SU-DHL-6 (cell line): ENCODE measurements at regions not wholly inside any gene's neighbourhood (a gene's known extent, or its start where the extent isn't known, plus 50 kb on each side); places are given as distances from the start of the nearest gene placed in this dataset.

Experiments used
- EZH2phosphoT487 ChIP-seq: fragments of 200-600 bp; sonication (generic), shearing (Covaris generic); conservative IDR thresholded peaks from 2 replicates; pipeline ENCODE4 v1.6.1; 2018; ENCODE audit warnings: mild to moderate bottlenecking, antibody characterized with exemption, low read length, moderate library complexity, mixed read lengths
- TF ChIP-seq, protein P1 (sequence below): fragments of 200-600 bp; sonication (generic); IDR thresholded peaks from one replicate; pipeline ENCODE4 v1.5.1; 2017; ENCODE audit warnings: antibody characterized with exemption, mild to moderate bottlenecking, low read length, moderate library complexity; ENCODE audit not compliant: insufficient read depth, poor library complexity, severe bottlenecking

- TF ChIP-seq, protein P1, sequence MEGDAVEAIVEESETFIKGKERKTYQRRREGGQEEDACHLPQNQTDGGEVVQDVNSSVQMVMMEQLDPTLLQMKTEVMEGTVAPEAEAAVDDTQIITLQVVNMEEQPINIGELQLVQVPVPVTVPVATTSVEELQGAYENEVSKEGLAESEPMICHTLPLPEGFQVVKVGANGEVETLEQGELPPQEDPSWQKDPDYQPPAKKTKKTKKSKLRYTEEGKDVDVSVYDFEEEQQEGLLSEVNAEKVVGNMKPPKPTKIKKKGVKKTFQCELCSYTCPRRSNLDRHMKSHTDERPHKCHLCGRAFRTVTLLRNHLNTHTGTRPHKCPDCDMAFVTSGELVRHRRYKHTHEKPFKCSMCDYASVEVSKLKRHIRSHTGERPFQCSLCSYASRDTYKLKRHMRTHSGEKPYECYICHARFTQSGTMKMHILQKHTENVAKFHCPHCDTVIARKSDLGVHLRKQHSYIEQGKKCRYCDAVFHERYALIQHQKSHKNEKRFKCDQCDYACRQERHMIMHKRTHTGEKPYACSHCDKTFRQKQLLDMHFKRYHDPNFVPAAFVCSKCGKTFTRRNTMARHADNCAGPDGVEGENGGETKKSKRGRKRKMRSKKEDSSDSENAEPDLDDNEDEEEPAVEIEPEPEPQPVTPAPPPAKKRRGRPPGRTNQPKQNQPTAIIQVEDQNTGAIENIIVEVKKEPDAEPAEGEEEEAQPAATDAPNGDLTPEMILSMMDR = no peak
- TF ChIP-seq EZH2phosphoT487 = no peak
Observed at GRCh38 chr19:32047788-32048187, 297.6 kb upstream of the ZNF507 start.
